MV-4-11 (cell line): ENCODE measurements at regions not wholly inside any gene's neighbourhood (a gene's known extent, or its start where the extent isn't known, plus 50 kb on each side); places are given as distances from the start of the nearest gene placed in this dataset.

Experiments used
- DNase-seq: peaks from one replicate; lab custom pipeline; 2025; lab: John Stamatoyannopoulos, UW

DNA sequence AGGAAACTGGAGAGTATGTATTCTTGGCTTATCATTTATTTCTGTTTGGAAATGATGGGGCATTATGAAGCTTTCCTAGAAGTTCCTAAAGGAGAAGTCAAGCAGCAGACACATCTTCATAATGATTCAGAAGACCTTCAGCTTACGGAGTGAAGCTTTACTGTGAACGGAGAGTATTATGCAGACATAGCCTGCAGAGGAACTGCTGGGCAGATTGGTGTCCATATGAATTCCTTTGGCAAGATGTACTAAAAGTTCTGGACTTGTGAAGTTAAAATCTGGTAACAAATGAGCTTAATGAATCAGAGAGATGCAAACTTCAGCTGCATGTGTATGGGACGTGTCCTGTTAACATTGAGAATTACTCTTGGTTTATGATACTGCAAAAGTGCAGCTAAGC, 60.1 kb downstream of the NABP1 start:
- DNase-seq = no peak

DNA sequence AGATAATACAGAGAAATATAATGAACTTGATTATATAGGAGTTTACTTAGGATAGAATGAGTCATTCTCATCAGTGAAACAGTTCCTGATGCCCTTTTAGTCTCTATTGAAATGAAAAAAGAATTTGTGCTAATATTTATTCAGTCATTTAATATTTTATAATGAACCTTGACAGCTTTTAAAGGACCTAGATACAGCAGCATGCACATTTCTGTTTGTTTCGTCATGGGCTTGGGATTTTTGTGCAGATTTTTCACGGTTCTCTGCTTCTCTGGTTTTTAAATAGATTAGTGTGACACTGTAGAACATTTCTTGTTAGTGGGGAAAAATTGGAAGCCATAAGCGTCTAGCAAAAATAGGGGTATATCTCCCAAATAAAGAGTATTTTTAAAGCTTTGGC, 60.7 kb downstream of the NABP1 start:
- no peak for DNase-seq

DNA sequence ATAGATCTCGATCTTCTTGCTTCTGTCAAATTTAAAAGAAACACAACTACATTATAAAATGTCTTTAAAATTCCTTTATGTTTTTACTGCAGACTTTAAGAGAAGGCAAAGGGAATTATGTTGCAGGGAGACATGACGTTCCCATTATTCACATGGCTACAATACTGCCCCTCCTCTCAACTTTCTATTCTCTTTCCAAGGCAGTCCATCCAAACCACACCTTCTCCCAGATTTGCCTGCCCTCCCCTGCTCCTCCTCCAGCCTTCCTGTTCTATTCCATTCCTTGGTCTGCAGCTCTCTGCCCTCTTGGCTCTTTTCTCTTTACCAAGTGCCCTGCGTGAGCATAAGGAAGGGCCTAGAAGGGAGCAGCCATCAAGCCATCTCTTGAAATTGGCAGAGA, 61.3 kb downstream of the NABP1 start:
- no peak for DNase-seq

DNA sequence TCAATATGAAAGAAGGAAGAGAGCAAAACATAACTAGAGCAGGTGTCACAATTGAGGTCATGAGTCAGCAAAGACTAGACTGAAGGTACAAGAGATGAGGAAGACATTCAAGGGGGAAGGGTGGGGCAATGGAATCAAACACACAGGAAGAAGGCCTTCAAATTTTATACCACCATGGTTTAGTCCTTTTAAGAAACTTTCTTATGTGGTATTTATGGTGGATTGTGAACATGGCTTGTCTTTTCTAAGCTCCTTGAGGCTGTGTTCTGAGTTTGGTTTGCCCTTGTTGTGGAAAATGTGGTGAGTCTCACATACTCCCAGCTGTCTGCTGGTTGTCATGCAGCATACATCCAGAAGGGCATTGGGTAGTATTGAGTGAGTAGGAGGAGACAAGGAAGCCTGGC, 62.1 kb downstream of the NABP1 start:
- DNase-seq = peak; percentile 9

DNA sequence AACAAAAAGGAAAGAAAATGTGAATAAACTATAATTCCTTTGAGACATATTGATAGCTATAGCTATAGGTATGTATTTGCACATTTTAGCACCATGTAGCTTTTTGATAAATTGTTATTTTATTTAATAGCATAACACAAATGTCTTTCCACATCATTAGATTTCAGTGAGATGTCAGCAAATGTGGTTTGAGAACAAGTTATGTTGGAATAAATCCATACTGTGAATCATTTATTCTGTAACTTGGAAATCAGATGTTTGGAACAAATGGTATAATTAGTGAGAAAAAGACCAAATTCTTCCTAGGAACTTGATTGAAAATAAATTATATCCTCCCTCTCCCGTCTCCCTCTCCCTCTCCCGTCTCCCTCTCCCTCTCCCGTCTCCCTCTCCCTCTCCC, 62.8 kb downstream of the NABP1 start:
- no peak for DNase-seq

DNA sequence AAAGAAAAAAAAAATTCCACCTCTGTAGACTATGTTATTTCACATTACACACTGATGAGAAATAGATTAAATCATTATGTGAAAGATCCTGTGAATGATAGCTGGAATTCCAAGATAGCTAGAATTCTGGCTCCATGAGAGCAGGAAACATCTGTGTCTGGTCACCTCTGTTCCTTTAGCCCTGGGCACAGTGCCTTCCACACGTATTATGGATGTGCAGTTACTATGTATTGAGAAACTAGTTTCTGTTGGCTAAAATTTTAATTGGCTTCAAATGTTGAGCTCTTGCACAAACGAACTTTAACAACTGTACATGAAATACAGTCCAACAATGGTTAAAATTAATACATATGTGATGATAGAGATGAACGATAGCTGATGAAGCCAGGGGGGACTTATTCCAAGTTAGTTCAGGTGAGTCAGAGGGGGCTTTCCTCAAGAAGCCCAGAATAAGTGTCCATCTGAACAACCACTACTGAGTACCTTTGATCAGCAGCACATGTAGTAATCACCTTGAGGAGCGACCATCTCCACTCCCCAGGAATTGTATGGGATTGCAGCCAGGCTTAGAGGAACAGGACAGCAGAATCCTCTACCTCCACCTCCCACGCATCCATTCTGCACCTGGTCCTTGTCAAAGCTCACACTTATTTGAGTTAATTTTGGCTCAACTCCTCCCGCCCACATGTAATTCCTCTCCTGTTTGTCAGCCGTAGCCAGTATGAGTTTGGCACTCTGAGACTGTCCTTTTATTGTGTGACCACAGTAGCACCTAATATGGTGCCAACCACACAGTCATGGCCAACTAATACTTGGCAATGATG, 68.6 kb downstream of the NABP1 start:
- no peak for DNase-seq

DNA sequence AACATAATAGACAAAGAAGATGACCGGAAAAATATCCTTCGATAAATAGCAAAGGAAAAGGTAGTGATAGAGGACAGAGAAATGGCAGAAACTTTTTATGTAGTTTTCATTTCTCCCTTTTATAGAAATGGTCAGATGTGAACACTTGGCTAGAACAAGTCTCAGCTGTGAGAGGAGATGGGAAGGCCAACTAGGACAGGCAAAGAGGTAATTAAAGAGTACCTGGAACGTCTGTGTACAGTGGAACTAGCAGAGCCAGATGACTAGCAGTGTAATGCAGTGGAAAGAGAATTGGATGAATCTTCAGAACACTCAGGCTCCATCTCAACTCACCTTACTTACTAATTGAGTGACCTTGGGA, 69.2 kb downstream of the NABP1 start:
- no peak for DNase-seq

DNA sequence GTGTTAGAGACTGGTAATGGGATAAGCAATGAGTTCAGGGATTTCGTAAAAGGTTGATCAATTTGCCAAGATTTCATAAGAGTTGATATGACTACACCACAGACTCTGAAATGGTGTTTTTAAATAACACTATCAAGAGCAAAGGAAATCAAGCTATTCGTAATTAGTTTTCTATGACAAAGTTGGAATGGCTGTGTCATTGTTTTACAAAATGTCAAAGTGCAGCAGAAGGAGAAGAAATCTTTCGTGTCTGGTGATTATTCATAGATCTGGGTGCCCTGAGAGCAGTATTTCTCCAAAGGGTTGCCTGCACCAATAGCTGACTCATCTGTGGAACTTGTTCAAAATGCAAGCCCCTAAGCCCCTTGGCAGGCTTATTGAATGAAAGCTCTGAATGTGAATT, 70.1 kb downstream of the NABP1 start:
- DNase-seq = no peak

DNA sequence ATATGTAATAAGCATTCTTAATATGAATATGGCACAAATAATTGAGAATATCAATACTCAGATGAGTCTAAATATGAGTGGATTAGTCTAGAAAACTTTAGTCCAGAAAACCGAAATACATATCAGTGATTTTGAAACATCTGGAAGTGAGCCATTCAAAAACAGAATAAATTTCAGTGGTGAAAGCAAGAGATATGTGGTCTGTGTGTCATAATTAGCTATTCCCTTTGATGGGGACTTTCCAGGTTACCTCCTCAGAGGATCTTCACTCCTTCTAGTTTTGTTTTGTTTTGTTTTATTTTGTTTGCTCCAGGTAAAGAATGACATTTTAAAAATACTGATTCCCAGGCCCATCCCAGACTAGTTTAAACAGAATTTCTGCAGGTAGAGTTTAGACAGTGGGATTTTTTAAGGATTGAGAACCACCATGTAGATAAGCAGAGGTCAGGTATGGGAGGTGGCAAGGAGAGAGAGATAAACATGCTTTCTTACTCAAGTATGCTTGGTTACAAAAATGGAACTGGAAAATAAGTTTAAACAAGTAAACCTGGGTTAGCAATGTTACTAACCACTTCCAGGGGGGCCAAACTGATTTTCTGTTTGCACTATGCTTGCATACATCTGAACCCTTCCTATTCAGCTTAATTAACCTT, 70.7 kb downstream of the NABP1 start:
- DNase-seq = no peak

DNA sequence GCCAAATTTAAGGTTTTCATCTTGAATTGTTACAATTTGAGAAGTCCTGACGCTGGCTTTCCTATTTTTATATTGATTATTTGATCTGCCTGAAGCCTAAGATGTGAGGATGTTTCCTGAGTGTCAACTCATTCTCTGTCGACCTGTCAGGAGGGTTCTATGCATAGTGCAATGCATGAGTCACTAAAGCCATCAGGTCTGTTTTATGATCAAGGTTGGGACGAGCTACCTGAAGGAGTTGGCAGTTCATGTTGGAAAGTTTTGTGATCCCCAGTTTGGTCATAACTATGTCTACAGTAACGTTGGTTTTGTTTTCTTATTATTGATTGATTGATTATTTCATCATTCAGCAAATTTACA, 71.2 kb downstream of the NABP1 start:
- DNase-seq = no peak

DNA sequence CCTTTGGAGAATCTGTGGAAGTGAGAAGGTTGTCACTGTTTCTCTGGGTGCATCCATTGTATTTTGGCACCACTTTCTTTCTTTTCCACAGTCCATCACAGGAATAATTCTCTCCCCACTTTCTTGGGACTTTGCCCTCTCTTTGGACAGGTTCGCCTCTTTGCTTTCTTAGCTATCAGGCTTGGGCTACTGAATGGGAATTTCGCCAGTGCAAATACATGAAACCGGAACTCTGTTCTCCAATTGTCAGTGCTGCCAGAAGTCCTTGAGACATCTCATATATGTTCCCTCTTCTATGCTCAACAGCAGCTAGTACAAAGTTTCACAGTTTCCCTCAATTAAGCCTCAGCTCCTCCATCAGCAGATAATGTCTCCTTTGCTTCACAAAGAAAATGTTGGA, 76.2 kb downstream of the NABP1 start:
- no peak for DNase-seq

DNA sequence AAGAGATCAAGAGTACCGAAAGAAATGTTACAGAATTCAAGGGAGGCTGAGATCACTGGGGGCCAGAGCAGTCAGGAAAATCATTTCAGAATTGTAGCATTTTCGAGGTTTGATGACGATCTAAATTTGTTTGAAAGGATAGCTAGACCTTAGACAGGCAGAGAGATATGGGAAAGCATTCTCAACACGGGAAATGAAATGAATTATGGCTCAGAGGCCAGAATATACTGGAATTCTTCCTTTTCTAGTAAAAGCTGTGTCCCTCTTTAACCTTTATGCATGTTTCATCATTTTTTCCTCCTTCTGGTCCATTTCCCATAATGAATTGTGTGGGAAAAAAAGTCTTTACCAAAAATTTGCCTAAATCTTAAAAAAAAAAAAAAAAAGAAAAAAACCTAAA, 78.8 kb downstream of the NABP1 start:
- DNase-seq = no peak

DNA sequence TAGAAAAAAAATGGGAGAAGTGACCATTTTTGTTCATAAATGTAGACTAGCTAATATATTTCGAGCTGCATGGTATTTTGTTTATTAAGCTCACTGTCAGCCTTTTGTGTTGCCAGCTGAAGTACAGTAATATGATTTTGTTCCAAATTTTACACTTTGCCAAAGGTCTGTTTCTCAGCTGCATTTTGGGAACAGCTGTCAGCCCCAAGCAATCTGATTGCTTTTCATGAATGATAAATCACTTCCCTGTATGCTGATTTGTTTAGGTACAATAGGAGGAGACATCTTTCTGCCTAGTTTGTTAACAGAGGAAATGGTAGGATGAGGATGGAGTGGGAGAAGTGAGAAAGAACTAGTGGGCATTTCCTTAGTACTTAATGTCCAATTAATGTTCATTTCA, 79.3 kb downstream of the NABP1 start:
- DNase-seq = no peak

DNA sequence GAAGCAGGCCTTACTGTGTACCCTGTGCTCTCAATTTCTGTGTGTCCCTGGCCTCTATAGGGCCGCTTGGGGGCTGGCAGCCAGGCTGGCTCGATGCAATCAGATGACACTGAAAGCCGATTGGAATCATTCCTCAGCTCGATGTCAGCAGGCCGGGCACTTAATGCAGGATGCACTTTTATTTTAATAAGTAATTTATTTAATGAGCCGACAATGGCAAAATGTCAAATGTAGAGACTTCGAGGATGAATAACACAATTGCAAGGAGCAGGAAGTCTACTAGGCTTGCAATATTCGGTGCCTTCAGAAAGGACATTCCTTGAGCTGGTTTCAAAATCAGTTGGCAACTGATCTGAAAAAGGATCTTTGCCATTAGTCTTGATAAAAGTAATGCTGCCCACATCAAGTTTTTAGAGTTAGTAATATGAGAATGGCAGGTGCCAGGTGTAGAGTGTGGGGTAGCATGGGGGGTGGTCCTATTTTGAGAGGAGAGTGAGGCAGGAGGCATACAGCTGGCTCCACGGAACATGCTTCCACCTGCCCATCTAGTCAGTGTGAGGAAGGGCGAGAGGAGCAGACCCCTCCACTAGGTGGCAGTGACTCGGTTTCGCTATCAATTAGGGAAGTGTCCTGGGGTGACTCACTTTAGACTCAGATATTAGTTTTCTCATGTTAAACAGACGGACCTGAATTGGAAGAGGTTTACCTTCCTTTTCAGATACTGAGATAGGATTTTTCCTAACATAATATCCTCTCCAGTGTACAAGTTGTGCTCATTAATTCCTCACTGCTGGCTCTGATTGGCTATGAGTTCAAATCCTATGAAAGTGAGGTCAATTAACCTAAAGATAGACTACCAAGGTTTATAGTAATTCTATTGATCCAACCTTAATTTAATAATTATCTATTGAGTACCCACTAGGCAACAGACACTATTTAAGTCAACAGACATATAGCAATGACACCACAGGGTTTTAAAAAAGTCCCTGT, 80.9 kb downstream of the NABP1 start:
- peak; percentile 68 for DNase-seq

DNA sequence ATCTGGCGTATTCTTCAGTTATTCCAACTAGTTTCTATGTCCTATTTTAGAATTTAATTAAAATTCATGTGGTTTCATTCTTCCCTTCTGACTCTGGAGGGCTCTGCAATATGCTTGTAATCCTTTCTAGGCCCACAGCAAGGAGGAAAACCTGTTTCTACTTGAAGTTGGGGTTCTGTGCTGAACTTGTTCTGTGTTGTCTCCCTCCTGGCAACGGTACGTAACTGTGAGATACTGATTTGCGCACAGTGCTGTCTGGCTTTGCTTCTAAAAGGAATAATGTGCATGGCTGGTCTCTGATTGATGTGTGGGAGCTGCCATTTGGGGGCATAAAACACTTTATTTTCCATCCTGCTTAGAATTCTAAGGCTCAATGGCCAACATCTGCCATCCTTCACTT, 81.7 kb downstream of the NABP1 start:
- DNase-seq = no peak

DNA sequence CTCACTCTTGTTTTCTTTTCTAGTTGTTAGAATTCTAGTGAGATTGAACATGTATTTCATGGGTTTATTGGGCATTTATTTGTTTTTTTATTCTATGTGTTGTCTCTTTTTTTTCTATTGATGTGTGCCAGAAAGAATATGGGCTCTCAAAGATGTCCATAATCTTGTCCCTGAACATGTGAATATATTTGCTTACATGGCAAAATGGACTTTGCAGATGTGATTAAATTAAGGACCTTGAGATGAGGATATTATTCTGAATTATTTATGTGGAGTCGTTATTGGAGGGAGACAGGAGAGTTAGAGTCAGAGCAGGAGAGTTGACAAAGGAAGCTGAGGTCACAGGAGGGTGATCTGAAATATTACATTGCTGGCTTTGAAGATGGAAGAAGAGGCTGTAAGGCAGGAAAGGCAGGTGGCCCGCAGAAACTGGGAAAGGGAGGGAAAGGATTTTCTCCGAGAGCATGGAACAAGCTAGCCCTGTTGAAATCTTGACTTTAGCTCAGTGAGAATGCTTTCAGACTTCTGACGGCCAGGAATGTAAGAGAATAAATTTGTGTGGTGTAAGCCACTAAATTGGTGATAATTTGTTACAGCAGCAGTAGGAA, 82.8 kb downstream of the NABP1 start:
- no peak for DNase-seq

DNA sequence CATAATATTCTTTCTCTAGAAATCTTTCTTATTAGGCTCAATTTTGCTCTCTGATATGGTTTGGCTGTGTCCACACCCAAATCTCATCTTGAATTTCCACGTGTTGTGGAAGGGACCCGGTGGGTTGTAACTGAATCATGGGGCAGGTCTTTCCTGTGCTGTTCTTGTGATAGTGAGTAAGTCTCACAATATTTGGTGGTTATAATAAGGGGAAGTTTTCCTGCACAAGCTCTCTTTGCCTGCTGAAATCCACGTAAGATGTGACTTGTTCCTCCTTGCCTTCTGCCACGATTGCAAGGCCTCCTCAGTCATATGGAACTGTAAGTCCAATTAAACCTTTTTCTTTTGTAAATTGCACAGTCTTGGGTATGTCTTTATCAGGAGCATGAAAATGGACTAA, 73.8 kb downstream of the CAVIN2 start:
- DNase-seq = no peak

DNA sequence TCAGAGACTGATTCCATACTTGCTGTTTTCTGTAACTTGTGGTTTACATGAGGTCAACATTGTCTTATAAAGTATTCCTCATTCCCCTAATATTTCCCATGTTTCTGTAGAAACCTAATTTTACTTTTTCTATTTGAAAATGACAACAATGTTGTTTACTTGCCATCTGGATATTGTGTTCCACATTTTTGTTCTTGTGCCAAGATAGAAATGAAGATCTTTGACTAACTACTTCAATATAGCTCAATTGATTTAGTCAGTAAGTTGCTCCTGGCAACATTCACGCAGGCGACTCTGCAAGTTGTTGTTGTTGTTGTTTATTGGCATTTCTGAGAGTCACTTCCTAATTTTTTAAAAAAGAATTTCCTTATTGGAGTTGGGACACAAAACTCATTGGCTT, 69.5 kb downstream of the CAVIN2 start:
- no peak for DNase-seq

DNA sequence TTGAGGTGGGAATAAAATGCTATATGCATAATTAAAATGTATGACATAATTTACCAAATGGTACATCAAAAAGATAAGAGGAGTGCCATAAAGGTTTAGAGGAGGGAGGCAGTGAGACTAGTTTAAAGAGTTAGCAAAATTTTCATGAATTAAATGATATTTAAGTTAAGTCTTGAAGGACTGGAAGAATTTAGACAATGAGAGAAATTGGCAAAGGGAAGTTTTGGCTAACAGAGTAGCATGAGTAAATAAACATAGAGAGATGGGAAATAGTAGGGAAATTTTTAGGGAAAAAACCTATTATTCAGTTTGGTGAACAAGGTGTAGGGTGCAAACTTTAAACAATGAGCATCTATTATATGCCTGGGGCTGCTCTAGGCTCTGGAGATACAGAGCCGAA, 68.8 kb downstream of the CAVIN2 start:
- DNase-seq = no peak

DNA sequence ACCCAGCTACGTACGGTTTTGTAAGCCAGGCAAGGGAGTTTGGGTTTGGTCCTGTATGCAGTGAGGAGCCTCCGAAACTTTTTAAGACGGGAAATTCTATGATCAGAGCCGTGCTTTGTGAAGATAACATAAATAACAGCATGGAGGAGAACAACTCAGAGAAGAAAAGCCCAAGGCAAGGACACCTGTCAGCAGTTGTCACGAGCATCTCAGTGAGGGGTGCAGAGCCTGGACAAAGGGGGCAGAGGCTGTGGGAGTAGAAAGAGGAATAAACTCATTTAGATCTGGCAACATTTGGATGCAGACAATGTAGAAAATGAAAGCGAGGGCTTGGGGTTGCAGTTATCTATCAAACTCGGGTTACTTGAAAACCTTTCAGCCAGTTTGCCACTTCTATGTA, 64.5 kb downstream of the CAVIN2 start:
- DNase-seq = no peak

DNA sequence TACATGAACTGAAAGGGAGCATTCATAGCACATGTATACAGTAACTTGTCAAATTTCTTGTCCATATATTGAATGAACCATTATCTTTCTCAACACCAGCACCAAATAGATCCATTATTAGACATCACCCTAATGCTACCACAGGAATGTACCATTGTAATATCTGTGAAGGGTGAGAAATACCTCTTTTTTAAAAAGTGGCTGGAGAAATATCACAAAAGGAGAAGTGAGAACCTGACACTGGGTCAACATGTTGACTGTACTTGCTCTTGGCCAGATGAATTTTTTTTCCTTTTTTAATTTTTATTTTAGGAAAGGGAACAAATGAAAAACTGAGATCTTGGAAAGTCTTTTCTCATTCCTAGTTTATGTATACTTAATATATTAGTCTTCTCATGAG, 63.5 kb downstream of the CAVIN2 start:
- DNase-seq = peak; percentile 27
